Activated B cell treated with CpG ODN at 0.5 μM for 24 hours (primary cell): ENCODE measurements at regions not wholly inside any gene's neighbourhood (a gene's known extent, or its start where the extent isn't known, plus 50 kb on each side); places are given as distances from the start of the nearest gene placed in this dataset.

ENCODE experiments used
- ATAC-seq: fragments of 200-7000 bp; cut with Tn5 transposase; one replicate; pipeline ENCODE4 v1.10.0; 2021; ENCODE audit warnings: low read depth, mild to moderate bottlenecking, moderate library complexity
- CTCF ChIA-PET: fragments of 350-600 bp; sonication (Branson Sonifier 250); formaldehyde crosslinking; loops from one replicate; lab custom pipeline; 2021; ENCODE audit warnings: antibody characterized with exemption; lab: Charles Lee
- POLR2A ChIA-PET: fragments of 350-600 bp; sonication (Branson Sonifier 250); formaldehyde crosslinking; loops from one replicate; lab custom pipeline; 2021; ENCODE audit warnings: antibody characterized with exemption; lab: Charles Lee
- DNase-seq: peaks from one replicate; pipeline ENCODE4 v3.0.0; 2022
- H3K27ac Mint-ChIP-seq: one replicate; pipeline ENCODE4 v1.8.0; 2020; ENCODE audit warnings: mixed read lengths
- H3K27me3 Mint-ChIP-seq: one replicate; pipeline ENCODE4 v1.8.0; 2021; ENCODE audit warnings: mixed read lengths
- H3K36me3 Mint-ChIP-seq: one replicate; pipeline ENCODE4 v1.8.0; 2021; ENCODE audit warnings: low read depth, mixed read lengths
- H3K4me1 Mint-ChIP-seq: one replicate; pipeline ENCODE4 v1.8.0; 2021; ENCODE audit warnings: mixed read lengths
- H3K4me3 Mint-ChIP-seq: one replicate; pipeline ENCODE4 v1.8.0; 2020; ENCODE audit warnings: mild to moderate bottlenecking, mixed read lengths
- H3K9me3 Mint-ChIP-seq: one replicate; pipeline ENCODE4 v1.8.0; 2020; ENCODE audit warnings: mixed read lengths
- intact Hi-C: fragments of 100-400 bp; cut with micrococcal nuclease; formaldehyde crosslinking; loops from one replicate; pipeline ENCODE4 v1.15.1; 2024
- TF ChIP-seq, protein P1 (sequence below): fragments of 200-600 bp; IDR thresholded peaks from one replicate; pipeline ENCODE4 v1.8.0; 2022; ENCODE audit warnings: antibody characterized with exemption, mild to moderate bottlenecking

GRCh38 chr15:69719527-69720240 is 267.1 kb downstream of the RPLP1 start:
- intact Hi-C loops, result loop anchor here (5.0 to 10.0 kb wide), 2 partner anchors 52 to 1005 kb away; no protein-coding TSS in a partner anchor
- Mint-ChIP-seq H3K27me3 (peaks cover 3% of the 10 kb centered on the region), H3K9me3 (no peaks in the 10 kb centered on the region), H3K27ac (peak overlapping the region; percentile 31), H3K36me3 (no peaks in the 10 kb centered on the region), H3K4me1 (peaks cover 58% of the 10 kb centered on the region), H3K4me3 (no peak overlapping the region)
- ChIA-PET POLR2A (interaction anchor here (0.5 to 1.5 kb wide), 2 partner anchors 161 to 767 kb away, joined by 3 to 4 read pairs; no protein-coding TSS in a partner anchor), CTCF (interaction anchor here (1.1 to 1.7 kb wide), 2 partner anchors 9 to 785 kb away, joined by 3 to 5 read pairs; no protein-coding TSS in a partner anchor)
- TF ChIP-seq, protein P1, sequence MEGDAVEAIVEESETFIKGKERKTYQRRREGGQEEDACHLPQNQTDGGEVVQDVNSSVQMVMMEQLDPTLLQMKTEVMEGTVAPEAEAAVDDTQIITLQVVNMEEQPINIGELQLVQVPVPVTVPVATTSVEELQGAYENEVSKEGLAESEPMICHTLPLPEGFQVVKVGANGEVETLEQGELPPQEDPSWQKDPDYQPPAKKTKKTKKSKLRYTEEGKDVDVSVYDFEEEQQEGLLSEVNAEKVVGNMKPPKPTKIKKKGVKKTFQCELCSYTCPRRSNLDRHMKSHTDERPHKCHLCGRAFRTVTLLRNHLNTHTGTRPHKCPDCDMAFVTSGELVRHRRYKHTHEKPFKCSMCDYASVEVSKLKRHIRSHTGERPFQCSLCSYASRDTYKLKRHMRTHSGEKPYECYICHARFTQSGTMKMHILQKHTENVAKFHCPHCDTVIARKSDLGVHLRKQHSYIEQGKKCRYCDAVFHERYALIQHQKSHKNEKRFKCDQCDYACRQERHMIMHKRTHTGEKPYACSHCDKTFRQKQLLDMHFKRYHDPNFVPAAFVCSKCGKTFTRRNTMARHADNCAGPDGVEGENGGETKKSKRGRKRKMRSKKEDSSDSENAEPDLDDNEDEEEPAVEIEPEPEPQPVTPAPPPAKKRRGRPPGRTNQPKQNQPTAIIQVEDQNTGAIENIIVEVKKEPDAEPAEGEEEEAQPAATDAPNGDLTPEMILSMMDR, result no peak
- ATAC-seq, result peak; percentile 90
- DNase-seq, result no peak

GRCh38 chr15:69720536-69720935 is 267.9 kb downstream of the RPLP1 start:
- POLR2A ChIA-PET, result interaction anchor here (1.2 kb wide), 1 partner anchor 377 kb away, joined by 3 read pairs; the partner anchor contains the start of gene TLE3
- Mint-ChIP-seq H3K4me3 (no peak overlapping the region), H3K36me3 (no peaks in the 10 kb centered on the region), H3K27me3 (peaks cover 3% of the 10 kb centered on the region), H3K27ac (no peak overlapping the region), H3K4me1 (peaks cover 53% of the 10 kb centered on the region), H3K9me3 (no peaks in the 10 kb centered on the region)
- TF ChIP-seq, protein P1, result no peak
- DNase-seq, result no peak
- intact Hi-C loops, result loop anchor here (10.0 kb wide), 1 partner anchor 1004 kb away; no protein-coding TSS in a partner anchor
- ATAC-seq, result no peak
- CTCF ChIA-PET, result interaction anchor here (1.0 to 1.7 kb wide), 3 partner anchors 8 to 784 kb away, joined by 3 to 5 read pairs (median 3); no protein-coding TSS in a partner anchor

DNA sequence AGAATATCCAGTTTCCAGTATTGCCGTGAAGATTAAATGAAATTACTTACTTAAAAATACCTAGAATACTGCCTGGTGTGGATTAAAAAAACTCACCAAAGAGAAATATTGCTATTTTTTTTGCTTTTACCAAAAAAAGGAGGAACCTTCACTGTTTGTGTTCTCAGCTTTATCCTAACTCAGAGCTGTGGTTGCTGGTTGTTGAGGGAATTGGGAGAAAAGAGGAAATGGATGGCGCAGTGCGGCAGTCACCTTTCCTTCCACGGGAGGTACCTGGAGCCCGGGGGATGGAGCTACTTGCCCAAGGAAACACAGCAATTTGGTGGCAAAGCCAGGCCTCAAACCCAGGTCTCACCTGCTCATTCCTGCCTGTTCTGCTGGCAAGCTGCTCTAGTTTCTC is 270.3 kb downstream of the RPLP1 start:
- H3K27ac Mint-ChIP-seq, result no peak overlapping the region
- POLR2A ChIA-PET, result no interaction called here
- H3K9me3 Mint-ChIP-seq, result no peaks in the 10 kb centered on the region
- no peak for DNase-seq
- H3K27me3 Mint-ChIP-seq, result peaks cover 3% of the 10 kb centered on the region
- H3K4me1 Mint-ChIP-seq, result peaks cover 58% of the 10 kb centered on the region
- H3K4me3 Mint-ChIP-seq, result no peak overlapping the region
- intact Hi-C loops, result loop anchor here (10.0 kb wide), 1 partner anchor 1002 kb away; no protein-coding TSS in a partner anchor
- no peak for ATAC-seq
- CTCF ChIA-PET, result interaction anchor here (1.2 kb wide), 1 partner anchor 21 kb away, joined by 3 read pairs; no protein-coding TSS in a partner anchor
- H3K36me3 Mint-ChIP-seq, result no peaks in the 10 kb centered on the region
- TF ChIP-seq, protein P1, result no peak

DNA sequence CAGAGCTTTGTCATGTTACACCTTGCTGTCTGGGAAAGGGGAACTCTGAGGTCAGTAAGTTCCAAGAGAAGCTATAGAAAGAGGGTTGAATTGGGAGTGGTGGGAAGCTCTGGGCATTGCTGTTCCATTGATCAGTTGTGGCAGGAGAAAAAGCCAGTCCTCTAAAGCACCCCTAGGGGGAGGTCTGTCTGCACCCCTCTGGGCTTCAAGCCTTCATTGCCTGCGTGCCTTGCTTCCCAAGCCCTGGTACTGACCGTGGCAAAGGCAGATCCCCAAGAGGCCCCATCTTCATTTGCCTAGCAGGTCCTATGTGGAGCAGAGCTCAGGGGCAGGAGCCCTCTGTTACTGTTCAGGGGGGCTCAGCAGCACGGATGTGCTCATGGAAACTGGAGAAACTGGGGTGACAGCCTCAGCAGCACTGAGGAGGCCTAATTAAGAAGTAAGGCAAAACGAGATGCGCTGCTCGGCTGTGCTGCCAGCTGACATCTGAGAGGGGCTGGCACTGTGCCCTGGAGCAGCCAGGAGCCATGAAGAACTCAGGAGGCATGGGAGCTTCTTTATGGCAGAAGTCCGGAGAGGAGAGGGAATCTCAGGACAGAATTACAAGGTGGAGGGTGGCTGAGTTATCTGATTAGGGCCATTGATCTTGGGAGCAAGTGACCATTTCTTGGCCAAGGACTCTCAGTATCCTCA is 270.9 kb downstream of the RPLP1 start:
- no peak for ATAC-seq
- Mint-ChIP-seq H3K9me3 (no peaks in the 10 kb centered on the region), H3K4me3 (no peak overlapping the region), H3K27me3 (peaks cover 3% of the 10 kb centered on the region), H3K36me3 (no peaks in the 10 kb centered on the region), H3K4me1 (peaks cover 58% of the 10 kb centered on the region), H3K27ac (no peak overlapping the region)
- DNase-seq, result no peak
- TF ChIP-seq, protein P1, result no peak
- ChIA-PET POLR2A (no interaction called here), CTCF (interaction anchor here (1.2 kb wide), 1 partner anchor 21 kb away, joined by 3 read pairs; no protein-coding TSS in a partner anchor)
- intact Hi-C loops, result loop anchor here (10.0 kb wide), 1 partner anchor 1001 kb away; no protein-coding TSS in a partner anchor
